ENCODE measurements at regions not wholly inside any gene's neighbourhood (a gene's known extent, or its start where the extent isn't known, plus 50 kb on each side); places are given as distances from the start of the nearest gene placed in this dataset.
"Not testable (repeated sequence)": the region's sequence is repeated elsewhere in the genome, so short reads cannot be mapped to it uniquely, and the experiment has no call there.

DNA sequence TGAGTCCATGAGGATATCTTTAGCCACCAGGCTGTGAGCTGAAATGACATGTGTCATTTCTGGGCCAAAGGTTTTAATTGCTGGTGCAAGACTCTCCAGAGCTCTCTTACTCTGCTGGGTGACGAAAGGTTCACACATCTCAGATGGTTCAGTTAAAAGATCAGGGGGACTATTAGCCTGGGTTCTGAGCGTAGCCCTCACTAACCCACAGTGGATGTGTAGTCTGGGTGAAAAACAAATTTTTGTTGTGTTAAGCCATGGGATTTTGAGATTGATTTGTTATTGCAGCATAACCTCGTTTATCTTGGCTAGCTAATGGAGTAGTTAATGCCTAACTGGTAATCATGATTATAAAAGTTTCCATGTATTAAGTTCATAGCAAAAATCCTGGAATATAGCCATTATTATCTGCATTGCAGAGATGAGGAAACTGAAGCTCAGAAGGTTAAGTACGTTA lies 251.5 kb downstream of the RMST start:
- no peak for DNase-seq

DNA sequence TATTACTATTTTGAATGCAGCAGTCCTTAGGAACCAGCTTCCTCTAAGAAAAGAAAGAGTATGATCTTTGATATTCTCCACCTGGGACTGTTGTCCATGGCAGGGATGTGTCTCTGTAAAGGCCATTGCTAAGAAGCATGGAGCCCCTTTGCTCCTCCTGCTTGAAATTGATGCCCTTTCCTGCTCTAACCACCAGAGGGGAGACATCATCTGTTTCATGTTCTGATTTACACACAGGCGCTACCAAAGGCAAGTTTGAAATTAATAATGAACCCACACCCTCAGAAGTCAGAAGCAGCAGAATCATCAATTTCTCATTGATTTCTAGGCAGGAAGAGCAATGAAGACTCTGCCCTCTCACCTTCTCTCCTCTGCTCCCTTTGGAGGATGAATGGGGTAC lies 253.8 kb downstream of the RMST start:
- no peak for DNase-seq

DNA sequence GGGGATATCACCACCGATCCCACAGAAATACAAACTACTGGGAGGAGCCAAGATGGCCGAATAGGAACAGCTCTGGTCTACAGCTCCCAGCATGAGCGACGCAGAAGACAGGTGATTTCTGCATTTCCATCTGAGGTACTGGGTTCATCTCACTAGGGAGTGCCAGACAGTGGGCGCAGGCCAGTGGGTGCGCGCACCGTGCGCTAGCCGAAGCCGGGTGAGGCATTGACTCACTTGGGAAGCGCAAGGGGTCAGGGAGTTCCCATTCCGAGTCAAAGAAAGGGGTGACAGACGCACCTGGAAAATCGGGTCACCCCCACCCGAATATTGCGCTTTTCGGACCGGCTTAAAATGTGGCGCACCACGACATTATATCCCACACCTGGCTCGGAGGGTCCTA lies 261.2 kb downstream of the RMST start:
- DNase-seq: not testable (repeated sequence)

DNA sequence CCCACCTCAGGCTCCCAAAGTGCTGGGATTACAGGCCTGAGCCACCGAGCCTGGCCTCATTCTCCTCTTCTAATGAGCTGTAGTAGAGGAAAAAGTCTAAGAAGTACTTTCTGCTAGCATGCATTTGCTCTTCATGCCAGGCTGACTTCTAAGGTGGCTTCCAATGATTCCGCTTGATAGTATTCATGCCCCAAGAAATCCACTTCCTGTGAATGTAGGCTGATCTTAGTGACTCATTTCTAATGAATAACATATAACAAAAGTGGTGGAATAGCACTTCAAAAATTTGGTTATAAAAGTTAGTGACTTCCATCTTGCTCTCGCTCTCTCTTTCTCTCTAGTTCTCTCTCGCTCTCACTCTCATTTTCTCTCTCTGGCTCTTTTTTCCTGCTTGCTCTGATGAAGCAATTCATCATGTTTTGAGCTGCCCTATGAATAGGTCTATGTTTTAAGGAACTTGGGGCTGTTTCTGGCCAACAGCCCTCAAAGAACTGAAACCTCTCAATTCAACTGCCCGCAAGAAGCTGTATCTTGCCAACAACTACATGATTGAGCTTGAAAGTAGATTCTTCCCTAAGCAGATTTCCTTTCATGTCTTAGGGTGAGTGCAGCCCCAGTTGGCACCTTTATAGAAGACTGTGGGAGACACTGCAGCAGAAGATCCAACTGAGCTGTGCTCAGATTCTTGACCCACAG lies 282.9 kb downstream of the RMST start:
- DNase-seq: no peak

DNA sequence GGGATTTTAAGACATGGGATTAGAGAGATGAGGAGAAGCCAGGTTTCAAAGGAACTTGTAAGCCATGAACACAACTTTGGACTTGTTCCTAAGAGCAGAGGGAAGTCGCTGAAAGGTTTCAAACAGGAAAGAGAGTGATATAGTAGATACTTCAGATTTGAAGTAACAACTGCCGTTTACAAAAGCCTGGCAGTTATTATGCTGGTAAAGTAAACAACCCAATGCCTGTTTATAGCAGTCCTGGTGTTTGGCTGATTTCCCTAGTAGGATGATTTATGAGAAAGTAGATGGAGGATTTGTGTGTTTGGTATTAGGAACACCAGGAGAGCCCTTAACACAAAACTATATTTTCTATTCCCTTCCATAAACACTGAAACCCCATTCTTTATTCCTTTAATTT lies 285.7 kb downstream of the RMST start:
- DNase-seq: no peak

DNA sequence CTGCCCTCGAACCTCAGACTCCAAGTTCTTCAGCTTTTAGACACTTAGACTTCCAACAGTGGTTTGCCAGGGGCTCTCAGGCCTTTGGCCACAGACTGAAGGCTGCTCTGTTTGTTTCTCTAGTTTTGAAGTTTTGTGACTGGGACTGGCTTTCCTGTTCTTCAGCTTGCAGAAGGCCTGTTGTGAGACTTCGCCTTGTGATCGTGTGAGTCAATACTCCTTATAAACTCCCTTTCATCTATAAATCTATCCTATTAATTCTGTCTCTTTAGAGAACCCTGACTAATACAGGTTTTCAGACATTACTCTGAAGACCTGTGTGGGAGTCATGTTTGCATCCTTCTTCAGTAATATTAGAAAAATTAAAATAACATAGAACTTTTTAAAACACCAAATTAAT lies 289.1 kb downstream of the RMST start:
- DNase-seq: no peak

DNA sequence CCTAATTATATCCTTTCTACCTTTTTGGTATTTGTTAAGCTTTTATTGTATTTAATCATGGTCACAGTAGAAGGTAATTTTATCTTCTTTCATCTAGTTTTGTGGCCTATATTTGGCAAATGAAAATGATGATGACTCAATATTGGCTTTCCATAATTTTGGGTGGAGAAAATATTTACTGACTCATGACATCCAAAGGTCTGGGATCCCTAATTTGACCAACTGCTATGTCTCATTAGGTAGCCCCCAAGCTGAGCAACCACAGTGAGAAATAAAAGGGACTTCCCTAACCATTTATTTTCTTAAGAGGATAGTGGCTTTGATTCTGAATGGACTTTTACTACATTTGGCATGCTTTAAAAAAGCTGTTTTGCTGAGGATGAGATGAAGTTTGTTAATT lies 289.5 kb downstream of the RMST start:
- DNase-seq: no peak

DNA sequence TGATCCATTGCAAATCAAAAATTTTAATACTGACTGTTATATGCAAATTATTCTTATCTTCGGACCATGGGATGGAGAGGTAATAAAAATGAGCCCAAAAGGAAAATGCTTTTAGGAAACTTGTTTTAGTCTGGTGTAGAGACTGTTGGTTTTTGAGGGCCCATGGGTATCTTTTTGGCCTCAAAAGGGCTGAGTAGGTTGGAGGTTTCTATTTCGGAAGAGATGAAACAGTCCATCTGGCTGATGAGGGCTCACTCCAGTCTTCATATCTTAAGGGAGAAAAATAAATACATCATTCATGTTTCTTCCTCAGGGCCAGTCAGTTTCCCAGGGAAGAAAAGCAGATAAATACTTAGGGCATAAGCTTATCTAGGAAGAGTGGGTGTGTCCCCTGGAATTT lies 290.7 kb downstream of the RMST start:
- DNase-seq: no peak

DNA sequence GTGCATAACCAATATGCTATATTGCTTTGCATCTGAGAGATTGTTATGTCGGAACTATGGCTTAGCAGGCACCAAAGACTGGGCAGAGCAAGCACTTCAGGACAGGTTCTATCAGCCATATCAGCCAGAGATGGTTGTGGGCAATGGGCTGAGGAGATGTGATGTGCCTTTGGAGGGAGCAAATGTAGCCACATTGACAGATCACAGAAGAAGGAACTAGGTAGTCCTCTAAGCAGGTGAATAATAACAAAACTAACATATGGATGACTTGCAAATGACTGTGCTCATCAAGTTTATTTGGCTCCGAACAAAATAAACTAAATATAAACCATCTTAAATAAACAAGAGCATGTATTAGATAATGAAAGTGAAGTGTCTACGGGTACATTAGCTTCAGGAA lies 291.7 kb downstream of the RMST start:
- DNase-seq: no peak

DNA sequence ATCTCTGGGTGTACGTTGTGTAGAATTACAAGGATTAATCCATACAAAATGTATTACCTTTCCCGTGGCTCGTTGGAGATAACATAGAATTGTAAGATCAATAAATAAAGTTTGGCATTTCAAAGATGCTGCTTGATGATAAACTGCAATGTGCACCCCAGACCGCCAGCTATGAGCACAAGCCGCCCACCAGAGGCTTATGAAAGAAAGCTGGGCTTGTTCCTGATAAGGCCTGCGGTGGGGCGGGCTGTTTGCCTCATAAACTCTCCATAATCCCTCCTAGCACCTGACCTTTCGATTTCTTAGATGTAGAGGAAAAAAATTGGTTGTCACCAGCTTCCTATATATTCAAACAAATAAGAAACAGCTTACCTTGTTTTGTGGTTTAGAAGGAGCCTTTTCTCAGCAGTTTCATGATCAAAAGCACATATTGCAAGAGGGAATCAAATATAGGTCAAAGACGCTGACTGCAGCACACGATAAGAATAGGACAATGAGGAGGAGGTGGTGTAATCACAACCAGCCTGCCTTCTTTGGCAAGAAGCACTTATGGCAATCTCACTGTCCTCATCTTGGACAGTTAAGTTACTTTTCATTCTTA lies 293.6 kb downstream of the RMST start:
- no peak for DNase-seq

DNA sequence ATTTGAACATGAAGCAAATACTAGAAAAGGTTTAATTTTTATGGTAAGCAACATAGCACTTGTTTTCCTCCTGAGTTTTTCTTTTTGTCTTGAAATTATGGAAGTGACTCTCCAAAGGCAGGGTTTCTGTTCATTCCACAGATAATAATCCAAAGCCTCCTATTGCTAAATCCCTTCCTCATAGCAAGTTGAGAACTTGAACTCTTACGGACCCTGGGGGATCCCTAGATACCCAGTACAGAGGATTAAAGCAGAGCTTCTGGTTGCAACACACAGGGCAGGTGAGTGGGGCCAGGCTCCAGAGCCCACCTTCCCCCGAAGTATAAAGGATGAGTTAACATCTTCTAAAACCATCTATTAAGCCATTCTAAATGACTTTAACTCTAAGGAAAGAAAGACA lies 294.1 kb downstream of the RMST start:
- no peak for DNase-seq

DNA sequence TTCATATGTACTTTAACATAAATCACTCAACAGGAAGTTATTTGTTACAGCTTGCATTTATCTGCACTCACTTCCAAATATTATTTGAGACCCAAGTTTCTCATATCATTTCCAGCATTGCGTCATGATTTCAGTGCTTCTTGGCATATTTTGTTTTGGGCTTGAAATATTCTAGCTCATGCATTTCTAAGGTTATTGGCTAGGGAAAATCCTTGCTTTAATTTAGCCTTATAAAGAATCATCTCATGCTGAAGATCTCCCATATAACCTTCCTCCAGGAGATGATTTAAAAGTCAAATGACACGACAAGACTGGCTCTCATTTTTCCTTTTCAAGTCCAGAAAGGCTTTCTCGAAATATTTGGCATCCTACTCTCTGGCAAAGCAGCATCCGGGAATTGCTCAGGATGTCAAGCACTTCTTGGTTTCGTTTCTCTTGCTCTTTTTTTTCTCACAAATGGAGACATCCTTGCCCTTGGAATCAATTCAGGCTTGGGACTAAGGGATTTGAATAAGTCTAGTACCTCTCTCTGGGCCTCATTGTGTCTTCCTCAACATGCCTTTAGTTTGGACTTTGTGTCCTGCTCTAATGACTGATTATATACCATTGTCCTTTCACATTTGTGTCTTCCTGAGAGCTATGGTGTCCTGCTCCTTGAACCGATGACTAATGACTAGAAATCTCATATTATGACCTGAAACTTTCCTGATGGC lies 295.0 kb downstream of the RMST start:
- DNase-seq: peak; percentile 28

DNA sequence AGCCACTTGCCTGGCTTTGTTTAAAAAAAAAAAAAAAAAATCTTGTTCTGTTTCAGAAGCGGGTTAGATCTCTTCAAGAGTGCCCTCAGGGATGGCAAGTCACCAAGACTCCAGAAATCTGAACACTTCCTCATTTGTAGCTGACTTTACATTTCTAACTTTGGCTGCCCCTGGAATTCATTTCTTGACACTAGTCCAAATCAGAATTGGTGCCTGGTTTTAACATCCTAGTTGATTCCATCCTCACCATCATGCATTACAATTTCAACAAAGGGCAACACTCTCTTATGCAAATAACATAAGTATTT lies 295.5 kb downstream of the RMST start:
- DNase-seq: no peak

DNA sequence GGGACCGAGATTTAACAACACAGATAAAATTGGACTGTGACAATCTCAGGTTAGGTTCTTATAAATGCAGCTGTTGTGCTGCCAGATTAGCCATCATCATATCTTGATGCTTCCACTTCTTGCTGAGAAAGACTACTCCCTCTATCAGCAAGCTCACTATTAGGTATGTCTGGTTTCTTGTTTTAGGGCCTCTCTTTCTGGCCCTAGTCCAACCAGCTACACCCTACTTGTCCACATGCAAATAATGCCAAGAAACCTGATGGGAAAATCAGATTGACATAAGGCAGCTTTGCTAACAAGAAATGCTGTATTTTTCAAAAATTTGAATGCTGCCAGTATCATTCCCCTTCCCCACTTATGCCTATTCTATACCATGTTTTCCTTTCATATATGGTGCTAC lies 296.0 kb downstream of the RMST start:
- no peak for DNase-seq

DNA sequence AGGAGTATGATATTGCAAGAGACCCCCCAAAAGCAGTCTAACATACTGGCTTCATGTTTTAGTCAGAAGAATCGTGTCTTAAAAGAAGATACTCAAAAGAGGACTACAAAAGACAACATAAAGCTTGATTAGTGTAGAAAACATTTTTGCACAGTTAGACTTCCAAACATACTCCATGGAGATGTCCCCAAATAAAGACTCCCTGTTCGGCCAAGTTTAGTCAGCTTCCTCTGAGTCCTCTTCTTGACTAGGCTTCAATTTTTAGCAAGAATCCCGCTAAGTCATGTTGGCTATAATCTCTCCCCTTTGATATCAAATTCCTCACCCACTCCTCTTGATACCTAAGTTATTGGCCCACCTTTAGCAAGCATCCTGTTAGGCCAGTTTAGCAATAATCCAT lies 298.0 kb downstream of the RMST start:
- no peak for DNase-seq

DNA sequence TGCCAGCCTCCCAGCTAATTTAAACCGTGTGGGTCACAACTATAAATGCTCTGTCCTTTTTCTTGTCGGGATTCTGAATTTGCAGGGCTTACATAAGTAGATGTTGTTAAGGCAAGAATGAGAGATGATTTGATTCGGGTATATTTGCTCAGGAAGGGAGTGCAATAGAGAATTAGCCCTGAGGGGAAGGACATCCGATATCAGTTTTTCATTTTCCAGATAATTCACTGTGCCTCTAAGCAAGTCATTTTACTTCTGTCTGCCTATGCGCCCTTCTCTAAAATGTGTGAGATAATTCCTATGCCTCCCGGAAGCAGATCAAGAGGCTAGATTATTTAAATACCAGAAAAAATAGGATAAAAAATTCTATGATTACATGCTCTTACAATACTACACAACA lies 300.5 kb downstream of the RMST start:
- DNase-seq: no peak

DNA sequence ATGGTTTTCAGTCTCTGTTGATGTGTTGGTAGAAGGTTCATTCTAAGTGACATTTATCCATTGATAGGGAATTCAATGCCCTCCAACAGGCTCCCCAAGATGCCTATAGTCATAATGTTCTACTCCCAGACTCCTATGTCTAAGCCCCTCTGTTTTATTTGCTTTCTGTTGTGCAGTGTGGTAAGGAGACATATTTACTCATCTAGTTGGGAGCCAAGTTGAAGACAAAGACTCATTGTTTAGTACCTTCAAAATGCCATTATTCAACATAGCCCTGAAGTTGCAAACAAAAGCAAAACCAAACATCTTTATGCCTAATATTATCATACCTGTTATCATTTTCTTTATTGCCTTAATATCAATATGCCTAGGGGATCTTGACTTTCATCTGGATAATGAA lies 302.1 kb downstream of the RMST start:
- no peak for DNase-seq

DNA sequence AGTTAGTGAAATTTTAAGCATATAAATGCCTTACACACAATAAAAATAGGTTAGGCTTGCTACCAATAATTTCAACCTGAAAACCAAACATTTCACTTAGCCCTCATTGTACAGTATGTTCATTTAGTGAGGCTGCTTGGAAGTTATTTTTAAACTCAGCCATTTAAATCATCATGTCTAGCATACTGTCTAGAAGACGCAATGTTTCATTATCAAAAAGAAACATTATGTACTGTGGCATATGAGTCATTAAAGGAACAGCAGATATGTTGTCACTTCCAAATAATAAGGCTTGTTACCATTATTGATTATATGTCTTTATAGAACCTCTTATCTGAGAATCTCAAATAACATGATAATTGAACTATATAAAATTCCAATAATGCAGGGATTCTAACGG lies 304.7 kb downstream of the RMST start:
- no peak for DNase-seq

DNA sequence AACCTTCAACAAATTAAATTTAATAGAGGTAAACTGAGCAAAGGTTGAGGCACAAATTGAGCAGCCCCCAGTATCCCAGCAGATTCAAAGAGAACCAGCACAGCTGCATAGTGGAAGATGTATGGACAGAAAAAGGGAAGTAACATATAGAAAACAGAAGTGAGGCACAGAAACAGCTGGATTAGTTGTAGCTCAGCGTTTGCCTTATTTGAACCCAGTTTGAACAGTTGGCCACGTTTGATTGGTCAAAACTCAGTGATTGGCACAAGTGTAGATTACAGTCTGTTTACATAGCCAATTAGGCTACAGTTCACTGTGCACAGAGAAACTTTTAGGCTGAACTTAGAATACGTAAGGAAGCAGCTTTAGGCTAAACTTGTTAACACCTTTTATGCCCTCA lies 315.5 kb downstream of the RMST start:
- DNase-seq: no peak

DNA sequence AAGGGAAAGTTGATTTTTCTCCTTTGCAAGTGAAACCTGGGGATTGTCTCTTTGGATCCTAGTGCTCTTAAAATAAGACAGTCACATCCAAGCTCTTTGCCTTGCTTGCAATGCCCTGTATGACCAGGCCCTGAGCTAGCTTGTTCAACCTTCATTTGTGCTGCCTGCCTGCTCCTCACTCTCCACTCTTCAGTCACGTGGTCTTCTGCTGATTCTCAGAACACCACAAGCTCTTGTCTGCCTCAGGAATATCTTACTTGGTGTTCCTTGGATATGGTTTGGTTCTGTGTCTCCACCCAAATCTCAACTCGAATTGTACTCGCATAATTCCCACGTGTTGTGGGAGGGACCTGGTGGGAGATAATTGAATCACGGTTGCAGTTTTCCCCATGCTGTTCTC lies 318.7 kb downstream of the RMST start:
- no peak for DNase-seq

DNA sequence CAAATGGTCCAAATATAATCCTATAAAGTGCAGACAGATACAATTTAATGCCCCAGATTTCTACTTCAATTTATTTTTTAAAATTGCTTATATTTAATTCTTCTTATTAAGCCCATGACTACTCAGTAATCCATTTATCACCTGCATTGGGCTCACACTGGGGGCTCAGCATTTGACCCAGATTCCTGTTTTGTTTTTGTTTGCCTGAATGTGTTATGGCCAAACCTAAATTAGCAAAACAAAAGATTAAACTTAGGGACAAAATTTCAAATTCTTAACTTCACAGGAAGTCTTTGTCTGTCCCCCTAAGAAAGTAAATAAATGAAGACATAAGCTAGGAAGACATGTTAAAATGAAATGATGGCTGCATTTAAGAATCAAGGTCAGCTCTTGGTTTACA lies 322.3 kb downstream of the RMST start:
- DNase-seq: no peak

DNA sequence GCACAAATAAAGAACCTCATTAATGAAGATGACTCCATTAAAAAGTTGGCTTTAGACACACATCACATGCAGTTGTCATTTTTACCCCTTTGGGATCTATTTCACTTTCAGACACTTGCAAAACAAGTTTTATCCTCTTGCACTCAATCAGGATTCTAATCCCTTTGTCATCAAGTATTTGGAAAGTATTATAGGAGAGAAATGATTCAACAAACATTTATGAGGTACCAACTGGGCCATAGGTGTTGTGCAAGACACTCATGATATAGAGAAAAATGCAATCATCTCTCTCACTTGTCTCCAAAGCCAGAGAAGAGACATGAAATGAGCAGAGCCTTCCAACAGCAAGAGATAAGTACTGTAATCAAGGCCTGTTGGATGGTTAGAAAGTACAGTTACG lies 327.7 kb downstream of the RMST start:
- DNase-seq: no peak

DNA sequence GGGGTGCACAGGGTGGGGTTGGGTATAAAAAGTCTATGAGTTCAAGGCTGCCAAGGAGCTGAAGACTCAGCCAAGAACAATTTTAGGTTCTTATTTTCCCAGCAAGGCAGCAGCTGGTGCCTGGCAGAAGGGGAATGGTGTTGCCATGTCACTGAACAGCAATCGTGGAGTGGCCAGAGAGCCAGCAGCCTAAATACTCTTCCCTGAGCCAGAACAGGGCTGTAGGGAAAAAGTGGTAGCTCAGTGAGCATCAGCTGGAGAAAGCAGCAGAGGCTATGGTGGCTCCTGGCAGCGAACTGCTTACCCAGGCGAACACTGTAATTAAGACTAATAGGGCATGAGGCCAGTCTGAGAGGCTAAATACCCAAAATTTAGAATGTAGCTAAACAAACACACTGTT lies 334.9 kb downstream of the RMST start:
- DNase-seq: no peak

DNA sequence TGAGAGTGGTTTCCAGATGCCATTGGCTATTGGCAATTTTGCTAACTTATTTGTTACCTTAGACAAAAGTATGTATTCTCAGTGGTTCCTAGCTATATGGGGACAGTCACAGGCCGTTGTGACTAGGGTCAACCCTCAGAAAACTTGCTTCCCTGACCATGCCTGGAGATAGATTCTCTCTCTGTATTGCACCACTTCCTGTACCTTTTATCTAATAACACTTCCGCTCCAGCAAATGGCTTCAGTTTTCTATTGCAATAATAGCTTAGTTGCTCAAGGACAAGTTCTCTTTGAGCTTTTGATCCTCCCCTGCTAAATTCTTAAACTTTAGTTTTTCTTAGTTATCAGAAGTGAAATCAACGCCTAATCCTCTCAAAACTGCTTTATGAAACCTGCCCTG lies 338.0 kb downstream of the RMST start:
- no peak for DNase-seq
